H7 (cell line): ENCODE measurements at regions not wholly inside any gene's neighbourhood (a gene's known extent, or its start where the extent isn't known, plus 50 kb on each side); places are given as distances from the start of the nearest gene placed in this dataset.
"Not testable (repeated sequence)": the region's sequence is repeated elsewhere in the genome, so short reads cannot be mapped to it uniquely, and the experiment has no call there.

Experiments used
- DNase-seq: peaks from one replicate; pipeline ENCODE4 v3.0.0; 2012
- H3K27me3 ChIP-seq: 2 replicates; pipeline ENCODE4 v1.6.0; 2011; ENCODE audit warnings: mild to moderate bottlenecking, low read length; ENCODE audit not compliant: control insufficient read depth, insufficient read depth
- H3K36me3 ChIP-seq: replicated peaks from 2 replicates; pipeline ENCODE4 v1.5.1; 2011; ENCODE audit warnings: low read length; ENCODE audit not compliant: control insufficient read depth, insufficient read depth
- H3K4me3 ChIP-seq: 2 replicates; pipeline ENCODE4 v1.5.1; 2011; ENCODE audit warnings: low read depth, mild to moderate bottlenecking, control low read depth, low read length, moderate library complexity; ENCODE audit not compliant: insufficient read depth

- DNase-seq = no peak
- Histone ChIP-seq H3K36me3 (no peaks in the 10 kb centered on the region), H3K4me3 (no peak overlapping the region), H3K27me3 (peaks cover 2% of the 10 kb centered on the region; the same call in 1 of the 2 replicates)
Observed at GRCh38 chr4:83921124-83921523, 385.2 kb downstream of the GPAT3 start.

GRCh38 chr4:83920375-83920774, 384.5 kb downstream of the GPAT3 start:
- Histone ChIP-seq H3K36me3 (no peaks in the 10 kb centered on the region), H3K4me3 (no peak overlapping the region), H3K27me3 (peaks cover 2% of the 10 kb centered on the region; the same call in 1 of the 2 replicates)
- no peak for DNase-seq

- Histone ChIP-seq H3K36me3 (no peaks in the 10 kb centered on the region), H3K4me3 (no peak overlapping the region), H3K27me3 (peaks cover 2% of the 10 kb centered on the region; the same call in 1 of the 2 replicates)
- DNase-seq = no peak
Observed at GRCh38 chr4:83917572-83917971, 381.7 kb downstream of the GPAT3 start.

- no peak for DNase-seq
- Histone ChIP-seq H3K36me3 (no peaks in the 10 kb centered on the region), H3K27me3 (no peaks in the 10 kb centered on the region), H3K4me3 (no peak overlapping the region)
Observed at GRCh38 chr4:83910693-83911092, 374.8 kb downstream of the GPAT3 start.

- H3K27me3 ChIP-seq = no peaks in the 10 kb centered on the region
- no peak for DNase-seq
- H3K4me3 ChIP-seq = no peak overlapping the region
- H3K36me3 ChIP-seq = no peaks in the 10 kb centered on the region
Observed at GRCh38 chr4:83906561-83906960, 370.7 kb downstream of the GPAT3 start.

- no peaks in the 10 kb centered on the region for H3K27me3 ChIP-seq
Observed at GRCh38 chr4:83905952-83906351, 370.0 kb downstream of the GPAT3 start.

GRCh38 chr4:83903740-83904139, 367.8 kb downstream of the GPAT3 start:
- DNase-seq, H3K4me3 ChIP-seq, H3K27me3 ChIP-seq, H3K36me3 ChIP-seq: not testable (repeated sequence)

More at GRCh38 chr4:83905952-83906351, 370.0 kb downstream of the GPAT3 start:
- Histone ChIP-seq H3K4me3 (no peak overlapping the region), H3K36me3 (no peaks in the 10 kb centered on the region)
- peak; percentile 6 for DNase-seq

- H3K27me3 ChIP-seq = no peaks in the 10 kb centered on the region
- no peaks in the 10 kb centered on the region for H3K36me3 ChIP-seq
- no peak overlapping the region for H3K4me3 ChIP-seq
- no peak for DNase-seq
Observed at GRCh38 chr4:83894831-83895230, 358.9 kb downstream of the GPAT3 start.

GRCh38 chr4:83890816-83891215, 354.9 kb downstream of the GPAT3 start:
- Histone ChIP-seq H3K36me3 (no peaks in the 10 kb centered on the region), H3K27me3 (no peaks in the 10 kb centered on the region), H3K4me3 (no peak overlapping the region)
- DNase-seq = no peak

- Histone ChIP-seq H3K27me3 (no peaks in the 10 kb centered on the region), H3K4me3 (no peak overlapping the region), H3K36me3 (no peaks in the 10 kb centered on the region)
- DNase-seq = no peak
Observed at GRCh38 chr4:83890231-83890630, 354.3 kb downstream of the GPAT3 start.

GRCh38 chr4:83889802-83890201, 353.9 kb downstream of the GPAT3 start:
- Histone ChIP-seq H3K36me3 (no peaks in the 10 kb centered on the region), H3K4me3 (no peak overlapping the region), H3K27me3 (no peaks in the 10 kb centered on the region)
- no peak for DNase-seq

GRCh38 chr4:83885256-83886182, 349.6 kb downstream of the GPAT3 start:
- H3K36me3 ChIP-seq = no peaks in the 10 kb centered on the region
- no peaks in the 10 kb centered on the region for H3K27me3 ChIP-seq
- no peak overlapping the region for H3K4me3 ChIP-seq
- no peak for DNase-seq

GRCh38 chr4:83876047-83876446, 340.1 kb downstream of the GPAT3 start:
- no peak for DNase-seq
- H3K4me3 ChIP-seq = no peak overlapping the region
- no peaks in the 10 kb centered on the region for H3K27me3 ChIP-seq
- no peaks in the 10 kb centered on the region for H3K36me3 ChIP-seq

GRCh38 chr4:83875437-83875836, 339.5 kb downstream of the GPAT3 start:
- DNase-seq = no peak
- no peak overlapping the region for H3K4me3 ChIP-seq
- H3K27me3 ChIP-seq = no peaks in the 10 kb centered on the region
- no peaks in the 10 kb centered on the region for H3K36me3 ChIP-seq

- DNase-seq = no peak
- H3K36me3 ChIP-seq = no peaks in the 10 kb centered on the region
- no peaks in the 10 kb centered on the region for H3K27me3 ChIP-seq
- H3K4me3 ChIP-seq = no peak overlapping the region
Observed at GRCh38 chr4:83873996-83874395, 338.1 kb downstream of the GPAT3 start.
